ENCODE measurements at regions not wholly inside any gene's neighbourhood (a gene's known extent, or its start where the extent isn't known, plus 50 kb on each side); places are given as distances from the start of the nearest gene placed in this dataset.
"Not testable (repeated sequence)": the region's sequence is repeated elsewhere in the genome, so short reads cannot be mapped to it uniquely, and the experiment has no call there.

- H3K4me1 ChIP-seq = no peaks in the 10 kb centered on the region
- no peak overlapping the region for H3K4me3 ChIP-seq
- WGBS, 5 donors = 67 to 83% (median 78%) methylated on average over 4 of the region's 4 CpGs
- peaks cover 0 to 6% (median 0%) of the 10 kb centered on the region in 4 donors for H3K9me3 ChIP-seq
- intact Hi-C loops (cut with DNase I; ENCODE audit: low total_unique reads) = no loop called here
- peaks cover 0 to 19% (median 0%) of the 10 kb centered on the region in 3 donors for H3K27me3 ChIP-seq
- DNase-seq = no peak
- TF ChIP-seq POLR2AphosphoS5 (IDR thresholded peaks at IDR 0.05) = no peak
- TF ChIP-seq POLR2A (IDR thresholded peaks at IDR 0.05) = no peak
- no peak for TF ChIP-seq EP300 (IDR thresholded peaks at IDR 0.05)
- TF ChIP-seq, protein P1, sequence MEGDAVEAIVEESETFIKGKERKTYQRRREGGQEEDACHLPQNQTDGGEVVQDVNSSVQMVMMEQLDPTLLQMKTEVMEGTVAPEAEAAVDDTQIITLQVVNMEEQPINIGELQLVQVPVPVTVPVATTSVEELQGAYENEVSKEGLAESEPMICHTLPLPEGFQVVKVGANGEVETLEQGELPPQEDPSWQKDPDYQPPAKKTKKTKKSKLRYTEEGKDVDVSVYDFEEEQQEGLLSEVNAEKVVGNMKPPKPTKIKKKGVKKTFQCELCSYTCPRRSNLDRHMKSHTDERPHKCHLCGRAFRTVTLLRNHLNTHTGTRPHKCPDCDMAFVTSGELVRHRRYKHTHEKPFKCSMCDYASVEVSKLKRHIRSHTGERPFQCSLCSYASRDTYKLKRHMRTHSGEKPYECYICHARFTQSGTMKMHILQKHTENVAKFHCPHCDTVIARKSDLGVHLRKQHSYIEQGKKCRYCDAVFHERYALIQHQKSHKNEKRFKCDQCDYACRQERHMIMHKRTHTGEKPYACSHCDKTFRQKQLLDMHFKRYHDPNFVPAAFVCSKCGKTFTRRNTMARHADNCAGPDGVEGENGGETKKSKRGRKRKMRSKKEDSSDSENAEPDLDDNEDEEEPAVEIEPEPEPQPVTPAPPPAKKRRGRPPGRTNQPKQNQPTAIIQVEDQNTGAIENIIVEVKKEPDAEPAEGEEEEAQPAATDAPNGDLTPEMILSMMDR (IDR thresholded peaks at IDR 0.05) = no peak
- H3K27ac ChIP-seq = no peak overlapping the region
- H3K36me3 ChIP-seq = no peaks in the 10 kb centered on the region
Observed at GRCh38 chr10:30197186-30197585, 137.8 kb upstream of the JCAD start.

DNA sequence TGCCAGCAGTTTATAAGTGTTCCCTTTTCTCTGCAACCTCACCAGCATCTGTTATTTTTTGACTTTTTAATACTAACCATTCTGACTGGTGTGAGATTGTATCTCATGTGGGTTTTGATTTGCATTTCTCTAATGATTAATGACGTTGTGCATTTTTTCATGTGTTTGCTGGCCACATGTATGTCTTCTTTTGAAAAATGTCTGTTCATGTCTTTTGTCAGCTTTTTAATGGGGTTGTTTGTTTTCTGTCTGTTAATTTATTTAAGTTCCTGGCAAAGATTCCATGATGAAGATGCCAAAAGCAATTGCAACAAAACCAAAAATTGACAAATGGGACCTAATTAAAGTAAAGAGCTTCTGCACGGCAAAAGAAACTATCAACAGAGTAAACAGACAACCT lies 137.2 kb upstream of the JCAD start:
- H3K4me1 ChIP-seq; H3K9me3 ChIP-seq; H3K27ac ChIP-seq; H3K4me3 ChIP-seq; DNase-seq; intact Hi-C loops (cut with DNase I; ENCODE audit: low total_unique reads); H3K36me3 ChIP-seq: not testable (repeated sequence)
- H3K27me3 ChIP-seq = peaks cover 0 to 19% (median 0%) of the 10 kb centered on the region in 3 donors
- WGBS, 5 donors = 53 to 70% (median 62%) methylated on average over 2 of the region's 2 CpGs

DNA sequence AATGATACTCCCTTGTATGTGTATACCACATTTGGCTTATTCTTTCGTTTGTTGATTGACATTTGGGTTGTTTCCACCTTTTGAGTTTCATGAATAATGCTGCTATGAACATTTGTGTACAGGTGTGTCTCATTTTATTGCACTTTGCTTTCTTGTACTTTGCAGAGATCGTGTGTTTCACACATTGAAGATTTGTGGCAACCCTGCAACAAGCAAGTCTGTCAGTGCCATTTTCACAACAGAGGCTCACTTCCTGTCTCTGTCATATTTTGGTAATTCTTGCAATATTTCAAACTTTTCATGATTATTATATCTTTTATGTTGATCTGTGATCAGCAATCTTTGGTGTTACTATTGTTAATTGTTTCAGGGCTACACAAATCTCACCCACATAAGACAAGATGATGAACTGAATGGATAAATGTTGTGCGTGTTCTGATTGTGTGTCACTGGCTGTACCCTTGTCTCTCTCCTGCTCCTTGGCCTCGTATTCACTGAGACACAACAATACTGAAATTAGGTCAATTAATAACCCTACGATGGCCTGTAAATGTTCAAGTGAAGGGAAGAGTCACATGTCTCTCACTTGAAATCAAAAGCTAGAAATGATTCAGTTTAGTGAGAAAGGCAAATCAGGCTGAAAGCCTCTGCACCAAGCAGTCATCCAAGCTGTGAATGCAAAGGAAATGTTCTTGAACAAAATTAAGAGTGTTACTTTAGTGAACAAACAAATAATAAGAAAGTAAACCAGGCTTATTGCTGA lies 133.6 kb upstream of the JCAD start:
- Histone ChIP-seq H3K4me3 (no peak overlapping the region), H3K4me1 (peaks cover 0 to 8% (median 2%) of the 10 kb centered on the region in 4 donors), H3K36me3 (no peaks in the 10 kb centered on the region), H3K27ac (no peak overlapping the region), H3K9me3 (peaks cover 0 to 6% (median 0%) of the 10 kb centered on the region in 4 donors), H3K27me3 (peaks cover 0 to 9% (median 0%) of the 10 kb centered on the region in 3 donors)
- TF ChIP-seq POLR2A (IDR thresholded peaks at IDR 0.05) (no peak), EP300 (IDR thresholded peaks at IDR 0.05) (no peak), POLR2AphosphoS5 (IDR thresholded peaks at IDR 0.05) (no peak)
- TF ChIP-seq, protein P1 (IDR thresholded peaks at IDR 0.05) = no peak
- no peak for DNase-seq
- intact Hi-C loops (cut with DNase I; ENCODE audit: low total_unique reads) = no loop called here
- WGBS, 5 donors = 69 to 79% (median 75%) methylated on average over 5 of the region's 5 CpGs

DNA sequence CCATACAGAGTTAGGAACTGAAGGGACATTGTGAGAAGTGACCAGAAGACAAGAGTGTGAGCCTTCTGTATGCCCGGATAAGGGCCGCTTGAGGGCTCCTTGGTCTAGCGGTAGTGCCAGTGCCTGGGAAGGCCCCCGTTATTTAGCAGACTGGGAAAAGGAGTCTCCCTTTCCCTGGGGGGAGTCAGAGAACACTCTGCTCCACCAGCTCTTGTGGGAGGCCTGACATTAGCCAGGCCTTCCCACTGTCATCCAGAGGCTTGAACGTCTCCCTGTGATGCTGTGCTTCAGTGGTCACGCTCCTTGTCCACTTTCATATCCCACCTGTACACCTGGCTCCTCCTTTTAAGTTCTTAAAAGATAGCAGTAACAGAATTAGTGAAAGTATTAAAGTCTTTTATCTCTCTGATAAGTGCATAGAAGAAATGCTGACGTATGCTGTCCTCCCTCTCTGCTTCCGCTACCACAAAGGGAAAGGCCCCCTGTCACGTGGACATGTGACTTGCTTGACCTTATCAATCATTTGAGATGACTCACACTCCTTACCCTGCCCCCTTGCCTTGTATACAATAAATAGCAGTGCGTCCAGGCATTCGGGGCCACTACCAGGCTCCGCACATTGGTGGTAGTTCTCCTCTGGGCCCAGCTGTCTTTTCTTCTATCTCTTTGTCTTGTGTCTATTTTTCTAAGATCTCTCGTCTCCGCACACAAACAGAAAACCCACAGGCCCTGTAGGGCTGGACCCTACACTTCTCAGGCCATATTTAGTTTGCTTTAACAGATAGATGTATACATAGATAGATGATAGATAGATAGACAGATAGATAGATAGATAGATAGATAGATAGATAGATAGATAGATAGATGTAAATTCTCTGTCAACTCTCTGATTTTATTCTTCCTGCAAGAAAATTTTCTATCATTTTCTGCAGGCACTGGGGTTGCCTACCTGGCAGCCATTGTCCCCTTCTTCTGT lies 131.5 kb upstream of the JCAD start:
- H3K27ac ChIP-seq = no peak overlapping the region
- intact Hi-C loops (cut with DNase I; ENCODE audit: low total_unique reads) = no loop called here
- no peak overlapping the region for H3K4me3 ChIP-seq
- no peaks in the 10 kb centered on the region for H3K36me3 ChIP-seq
- H3K27me3 ChIP-seq = no peaks in the 10 kb centered on the region
- peaks cover 0 to 26% (median 16%) of the 10 kb centered on the region in 4 donors for H3K4me1 ChIP-seq
- DNase-seq = peak in 1 of 2 donors; percentile 44
- TF ChIP-seq, protein P1 (IDR thresholded peaks at IDR 0.05) = no peak
- TF ChIP-seq EP300 (IDR thresholded peaks at IDR 0.05) = no peak
- TF ChIP-seq POLR2AphosphoS5 (IDR thresholded peaks at IDR 0.05) = no peak
- no peak for TF ChIP-seq POLR2A (IDR thresholded peaks at IDR 0.05)
- 67 to 78% (median 73%) methylated on average over 14 of the region's 14 CpGs for WGBS, 5 donors
- H3K9me3 ChIP-seq = peaks cover 0 to 6% (median 0%) of the 10 kb centered on the region in 4 donors

Data from stomach (tissue), 8 donors.